H1 (cell line): ENCODE measurements at regions not wholly inside any gene's neighbourhood (a gene's known extent, or its start where the extent isn't known, plus 50 kb on each side); places are given as distances from the start of the nearest gene placed in this dataset.

Experiments
- CTCF ChIA-PET: fragments of 300-600 bp; sonication (Branson Sonifier 250); formaldehyde crosslinking; loops from one replicate; lab custom pipeline; 2021; ENCODE audit not compliant: partially characterized antibody; lab: Charles Lee
- POLR2A ChIA-PET: fragments of 300-600 bp; sonication (Branson Sonifier 250); formaldehyde crosslinking; loops from one replicate; lab custom pipeline; 2021; ENCODE audit warnings: inconsistent platforms; ENCODE audit not compliant: partially characterized antibody; lab: Charles Lee
- DNase-seq, 2 experiments: peaks; one replicate each; pipeline versions ENCODE4 v3.0.0 to v3.0.0-alpha.2; 2010 to 2022; ENCODE audit warnings: low spot score in 2 of 2, low read depth in 1 of 2, mixed read lengths in 1 of 2
- FAIRE-seq: peaks from 2 replicates; lab custom pipeline; 2011; peaks lifted over from hg19 to GRCh38; lab: Jason Lieb, UNC
- H2AFZ ChIP-seq: 2 replicates; pipeline ENCODE4 v1.8.1; 2012; ENCODE audit warnings: low read length, inconsistent platforms
- H2AK5ac ChIP-seq: 2 replicates; pipeline ENCODE4 v1.6.1; 2013; ENCODE audit warnings: low read depth, low read length
- H2BK120ac ChIP-seq: replicated peaks from 2 replicates; pipeline ENCODE3; 2013; ENCODE audit warnings: low read depth, low read length, inconsistent platforms
- H2BK12ac ChIP-seq: 2 replicates; pipeline ENCODE4 v1.6.1; 2013; ENCODE audit warnings: low read depth, low read length
- H2BK15ac ChIP-seq: 2 replicates; pipeline ENCODE4 v1.6.1; 2013; ENCODE audit warnings: low read length
- H2BK20ac ChIP-seq: 2 replicates; pipeline ENCODE4 v1.6.1; 2013; ENCODE audit warnings: low read length
- H2BK5ac ChIP-seq: 2 replicates; pipeline ENCODE4 v1.6.1; 2013; ENCODE audit warnings: low read depth, low read length
- H3K14ac ChIP-seq: 2 replicates; pipeline ENCODE4 v1.6.1; 2013; ENCODE audit warnings: inconsistent platforms; ENCODE audit not compliant: insufficient read length
- H3K18ac ChIP-seq: 2 replicates; pipeline ENCODE4 v1.6.1; 2013; ENCODE audit warnings: low read length; ENCODE audit errors: extremely low read depth
- H3K23ac ChIP-seq: 2 replicates; pipeline ENCODE4 v1.6.1; 2013; ENCODE audit warnings: inconsistent platforms; ENCODE audit not compliant: insufficient read length
- H3K23me2 ChIP-seq: 2 replicates; pipeline ENCODE4 v1.6.1; 2013; ENCODE audit warnings: low read depth, low read length
- H3K27ac ChIP-seq: 2 replicates; pipeline ENCODE4 v1.6.1; 2011; ENCODE audit warnings: low read depth, low read length, inconsistent platforms
- H3K27me3 ChIP-seq, 4 experiments: replicated peaks in 1 of 4; 1 replicate in 1 of 4; 2 replicates in 3 of 4; pipeline versions ENCODE4 v1.6.1 to v1.8.1; 2011 to 2013; ENCODE audit warnings: low read length in 3 of 4, mild to moderate bottlenecking in 3 of 4, inconsistent platforms in 2 of 4, mixed read lengths in 2 of 4, moderate library complexity in 1 of 4; ENCODE audit not compliant: control insufficient read depth in 3 of 4, insufficient read depth in 3 of 4; ENCODE audit errors: extremely low read depth in 1 of 4
- H3K36me3 ChIP-seq, 4 experiments: 2 replicates each; pipeline versions ENCODE4 v1.6.1 to v1.8.1; 2011 to 2013; ENCODE audit warnings: mild to moderate bottlenecking in 4 of 4, low read length in 3 of 4, moderate library complexity in 2 of 4, control low read depth in 1 of 4, inconsistent platforms in 1 of 4; ENCODE audit not compliant: insufficient read depth in 4 of 4, control insufficient read depth in 2 of 4
- H3K4ac ChIP-seq: replicated peaks from 2 replicates; pipeline ENCODE3; 2013; ENCODE audit warnings: low read length, low read depth, mixed read lengths, inconsistent platforms; ENCODE audit not compliant: insufficient read length
- H3K4me1 ChIP-seq, 4 experiments: replicated peaks in 1 of 4; 1 replicate in 1 of 4; 2 replicates in 3 of 4; pipeline versions ENCODE4 v1.6.1 to v1.8.1; 2011 to 2013; ENCODE audit warnings: low read length in 3 of 4, inconsistent platforms in 2 of 4, mixed read lengths in 1 of 4; ENCODE audit not compliant: insufficient read depth in 4 of 4, control insufficient read depth in 3 of 4
- H3K4me2 ChIP-seq, 2 experiments: 2 replicates each; pipeline versions ENCODE4 v1.6.1 to v1.8.1; 2011 to 2013; ENCODE audit warnings: low read depth in 2 of 2, low read length in 2 of 2, control low read depth in 1 of 2, inconsistent platforms in 1 of 2, mild to moderate bottlenecking in 1 of 2; ENCODE audit not compliant: insufficient read depth in 1 of 2
- H3K4me3 ChIP-seq, 4 experiments: fragments of 200-600, 300-600 bp in 1 of 4; sonication (generic), shearing (Covaris generic), sonication (Bioruptor Twin) in 1 of 4; 2 replicates each; pipeline versions ENCODE4 v1.5.1 to v1.8.1; 2011 to 2016; ENCODE audit warnings: low read length in 4 of 4, low read depth in 3 of 4, control low read depth in 2 of 4, inconsistent platforms in 2 of 4, mild to moderate bottlenecking in 2 of 4, mixed read lengths in 1 of 4, moderate library complexity in 1 of 4; ENCODE audit not compliant: insufficient read depth in 2 of 4; ENCODE audit errors: extremely low read depth in 1 of 4
- H3K56ac ChIP-seq: replicated peaks from 2 replicates; pipeline ENCODE3; 2013; ENCODE audit warnings: low read depth, mild to moderate bottlenecking, mixed read lengths, low read length, inconsistent platforms; ENCODE audit not compliant: insufficient read length
- H3K79me1 ChIP-seq: 2 replicates; pipeline ENCODE4 v1.6.1; 2013; ENCODE audit warnings: low read depth, low read length, control low read depth
- H3K79me2 ChIP-seq, 2 experiments: 2 replicates each; pipeline versions ENCODE4 v1.6.1 to v1.8.1; 2012 to 2013; ENCODE audit warnings: low read length in 2 of 2, mild to moderate bottlenecking in 2 of 2, inconsistent platforms in 1 of 2; ENCODE audit not compliant: insufficient read depth in 2 of 2, control insufficient read depth in 1 of 2
- H3K9ac ChIP-seq, 4 experiments: replicated peaks in 1 of 4; 1 replicate in 1 of 4; 2 replicates in 3 of 4; pipeline versions ENCODE4 v1.6.1 to v1.8.1; 2011 to 2013; ENCODE audit warnings: low read depth in 3 of 4, low read length in 3 of 4, control low read depth in 2 of 4, mild to moderate bottlenecking in 2 of 4, moderate library complexity in 2 of 4, inconsistent platforms in 1 of 4; ENCODE audit errors: extremely low read depth in 1 of 4
- H3K9me3 ChIP-seq, 2 experiments: 2 replicates each; pipeline versions ENCODE4 v1.6.1 to v1.8.1; 2012 to 2013; ENCODE audit warnings: mild to moderate bottlenecking in 2 of 2, moderate library complexity in 2 of 2, control low read depth in 1 of 2, inconsistent platforms in 1 of 2, low read depth in 1 of 2, low read length in 1 of 2, mixed read lengths in 1 of 2; ENCODE audit not compliant: insufficient read depth in 2 of 2
- H4K20me1 ChIP-seq, 2 experiments: replicated peaks in 1 of 2; 2 replicates each; pipeline versions ENCODE3 to v1.8.1; 2011 to 2013; ENCODE audit warnings: inconsistent platforms in 2 of 2, low read length in 2 of 2, mild to moderate bottlenecking in 1 of 2; ENCODE audit not compliant: insufficient read depth in 2 of 2, control insufficient read depth in 1 of 2
- H4K5ac ChIP-seq: 2 replicates; pipeline ENCODE4 v1.6.1; 2013; ENCODE audit warnings: low read length, low read depth, mixed read lengths, inconsistent platforms; ENCODE audit not compliant: insufficient read length
- H4K8ac ChIP-seq: 2 replicates; pipeline ENCODE4 v1.8.0; 2013; ENCODE audit warnings: mild to moderate bottlenecking, moderate library complexity, low read length, inconsistent platforms; ENCODE audit not compliant: insufficient read depth; ENCODE audit errors: extremely low read depth
- H4K91ac ChIP-seq: replicated peaks from 2 replicates; pipeline ENCODE3; 2013; ENCODE audit warnings: low read length, mixed read lengths, inconsistent platforms; ENCODE audit not compliant: insufficient read length
- EGR1 ChIP-seq: IDR thresholded peaks from 2 replicates; pipeline ENCODE4 v1.6.1; 2011; ENCODE audit warnings: low read depth, low read length, borderline replicate concordance
- GTF2F1 ChIP-seq: IDR thresholded peaks from 2 replicates; pipeline ENCODE4 v1.6.1; 2012; ENCODE audit warnings: low read depth, low read length, improper control_type of control experiment, borderline replicate concordance
- WGBS, 2 experiments: shearing (Covaris generic) in 1 of 2; methylation state at CpG; one replicate each; pipeline versions ENCODE4 v1.1.6 to v1.1.7; 2013 to 2015; ENCODE audit warnings: low lambda C conversion rate in 2 of 2, mixed read lengths in 2 of 2, inconsistent platforms in 1 of 2, low coverage in 1 of 2, missing lambda C conversion rate in 1 of 2; ENCODE audit not compliant: insufficient replicate concordance in 2 of 2, insufficient coverage in 1 of 2, insufficient read length in 1 of 2; ENCODE audit errors: extremely low coverage in 1 of 2, missing lambda C conversion rate in 1 of 2; 5-methylcytosine and 5-hydroxymethylcytosine counted together
- TF ChIP-seq, protein P1 (sequence below), 3 experiments: IDR thresholded peaks; 1 replicate in 2 of 3; 2 replicates in 1 of 3; pipeline versions ENCODE4 v1.5.1 to v1.6.1; 2011; ENCODE audit warnings: low read length in 3 of 3, mild to moderate bottlenecking in 3 of 3, inconsistent platforms in 2 of 3, low read depth in 1 of 3, moderate library complexity in 1 of 3; ENCODE audit not compliant: insufficient read depth in 1 of 3; ENCODE audit errors: control extremely low read depth in 1 of 3

DNA sequence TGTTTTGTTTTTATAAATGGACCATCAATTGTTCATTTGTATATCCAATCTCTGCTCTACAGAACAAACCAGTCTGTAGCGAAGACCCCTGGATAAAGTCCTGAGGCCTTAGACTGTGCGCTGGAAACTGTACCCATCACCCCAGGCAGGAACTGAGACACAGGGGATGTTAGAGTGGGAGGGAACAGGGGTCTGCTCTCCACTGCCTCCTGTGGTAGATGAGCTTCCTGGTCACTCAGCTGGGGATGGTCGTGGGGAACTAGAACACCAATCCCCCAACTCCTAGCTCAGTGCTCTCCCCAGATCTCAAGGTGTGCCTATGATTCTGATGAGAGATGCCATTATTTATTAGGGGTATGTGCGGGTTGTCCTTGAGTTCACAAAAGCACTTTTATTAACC is 340.2 kb upstream of the IGF1R start:
- no peaks in the 10 kb centered on the region for H3K9me3 ChIP-seq
- TF ChIP-seq GTF2F1 (no peak), EGR1 (no peak)
- TF ChIP-seq, protein P1, sequence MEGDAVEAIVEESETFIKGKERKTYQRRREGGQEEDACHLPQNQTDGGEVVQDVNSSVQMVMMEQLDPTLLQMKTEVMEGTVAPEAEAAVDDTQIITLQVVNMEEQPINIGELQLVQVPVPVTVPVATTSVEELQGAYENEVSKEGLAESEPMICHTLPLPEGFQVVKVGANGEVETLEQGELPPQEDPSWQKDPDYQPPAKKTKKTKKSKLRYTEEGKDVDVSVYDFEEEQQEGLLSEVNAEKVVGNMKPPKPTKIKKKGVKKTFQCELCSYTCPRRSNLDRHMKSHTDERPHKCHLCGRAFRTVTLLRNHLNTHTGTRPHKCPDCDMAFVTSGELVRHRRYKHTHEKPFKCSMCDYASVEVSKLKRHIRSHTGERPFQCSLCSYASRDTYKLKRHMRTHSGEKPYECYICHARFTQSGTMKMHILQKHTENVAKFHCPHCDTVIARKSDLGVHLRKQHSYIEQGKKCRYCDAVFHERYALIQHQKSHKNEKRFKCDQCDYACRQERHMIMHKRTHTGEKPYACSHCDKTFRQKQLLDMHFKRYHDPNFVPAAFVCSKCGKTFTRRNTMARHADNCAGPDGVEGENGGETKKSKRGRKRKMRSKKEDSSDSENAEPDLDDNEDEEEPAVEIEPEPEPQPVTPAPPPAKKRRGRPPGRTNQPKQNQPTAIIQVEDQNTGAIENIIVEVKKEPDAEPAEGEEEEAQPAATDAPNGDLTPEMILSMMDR (IDR thresholded peaks at IDR 0.05; ENCODE audit: control extremely low read depth in 1 of 3, insufficient read depth in 1 of 3, low read depth in 1 of 3, low read length in 3 of 3) = peak; percentile 22 to 57 (median 52)
- H3K4me3 ChIP-seq = no peak overlapping the region
- H4K8ac ChIP-seq = no peak overlapping the region; the same call in 1 of the 2 replicates
- no peak overlapping the region for H3K56ac ChIP-seq
- no peak overlapping the region for H3K27ac ChIP-seq
- no peak overlapping the region for H3K18ac ChIP-seq
- H2BK12ac ChIP-seq = no peak overlapping the region
- FAIRE-seq (no peak), DNase-seq (no peak)
- no peak overlapping the region for H2AFZ ChIP-seq
- no peaks in the 10 kb centered on the region for H3K79me1 ChIP-seq
- H3K23me2 ChIP-seq = no peaks in the 10 kb centered on the region
- H3K9ac ChIP-seq = no peak overlapping the region
- H3K4me1 ChIP-seq = no peaks in the 10 kb centered on the region
- no peak overlapping the region for H2BK15ac ChIP-seq
- H3K79me2 ChIP-seq = no peaks in the 10 kb centered on the region
- no peaks in the 10 kb centered on the region for H3K27me3 ChIP-seq
- ChIA-PET CTCF (interaction anchor here (0.8 to 3.4 kb wide), 19 partner anchors 10 to 134 kb away, joined by 3 to 21 read pairs (median 4); no protein-coding TSS in a partner anchor), POLR2A (no interaction called here)
- no peak overlapping the region for H3K23ac ChIP-seq
- no peak overlapping the region for H2BK120ac ChIP-seq
- H4K20me1 ChIP-seq = no peaks in the 10 kb centered on the region
- H2BK20ac ChIP-seq = no peak overlapping the region
- no peak overlapping the region for H3K4me2 ChIP-seq
- H4K91ac ChIP-seq = no peak overlapping the region
- H4K5ac ChIP-seq = no peak overlapping the region
- no peak overlapping the region for H2AK5ac ChIP-seq
- H3K4ac ChIP-seq = no peak overlapping the region
- H3K36me3 ChIP-seq = no peaks in the 10 kb centered on the region
- no peak overlapping the region for H3K14ac ChIP-seq
- 87% methylated on average over 4 of the region's 4 CpGs; no CpG with 5 or more reads in 1 of the 2 experiments for WGBS, 2 experiments
- H2BK5ac ChIP-seq = no peak overlapping the region
